ENCODE measurements at regions not wholly inside any gene's neighbourhood (a gene's known extent, or its start where the extent isn't known, plus 50 kb on each side); places are given as distances from the start of the nearest gene placed in this dataset.

- Histone ChIP-seq H3K9me3 (no peaks in the 10 kb centered on the region), H3K4me1 (peaks cover 0 to 30% of the 10 kb centered on the region in 2 donors), H3K36me3 (no peaks in the 10 kb centered on the region), H3K27me3 (no peaks in the 10 kb centered on the region), H3K27ac (no peak overlapping the region), H3K4me3 (no peak overlapping the region)
- DNase-seq (no peak), ATAC-seq (peak; percentile 43)
- intact Hi-C loops (cut with DNase I), result no loop called here
- no peak for TF ChIP-seq CTCF (IDR thresholded peaks at IDR 0.05)
These were observed 99.7 kb upstream of the ENPP6 start for GRCh38 chr4:184317234-184317918.

- ATAC-seq (no peak), DNase-seq (no peak)
- H3K9me3 ChIP-seq, result no peaks in the 10 kb centered on the region
- TF ChIP-seq CTCF (IDR thresholded peaks at IDR 0.05), result no peak
- H3K4me3 ChIP-seq, result no peak overlapping the region
- no peaks in the 10 kb centered on the region for H3K36me3 ChIP-seq
- intact Hi-C loops (cut with DNase I), result no loop called here
- peaks cover 0 to 30% of the 10 kb centered on the region in 2 donors for H3K4me1 ChIP-seq
- H3K27me3 ChIP-seq, result no peaks in the 10 kb centered on the region
- H3K27ac ChIP-seq, result peak overlapping the region in 1 of 2 donors; percentile 57
These were observed 99.1 kb upstream of the ENPP6 start for GRCh38 chr4:184316821-184317220.

DNA sequence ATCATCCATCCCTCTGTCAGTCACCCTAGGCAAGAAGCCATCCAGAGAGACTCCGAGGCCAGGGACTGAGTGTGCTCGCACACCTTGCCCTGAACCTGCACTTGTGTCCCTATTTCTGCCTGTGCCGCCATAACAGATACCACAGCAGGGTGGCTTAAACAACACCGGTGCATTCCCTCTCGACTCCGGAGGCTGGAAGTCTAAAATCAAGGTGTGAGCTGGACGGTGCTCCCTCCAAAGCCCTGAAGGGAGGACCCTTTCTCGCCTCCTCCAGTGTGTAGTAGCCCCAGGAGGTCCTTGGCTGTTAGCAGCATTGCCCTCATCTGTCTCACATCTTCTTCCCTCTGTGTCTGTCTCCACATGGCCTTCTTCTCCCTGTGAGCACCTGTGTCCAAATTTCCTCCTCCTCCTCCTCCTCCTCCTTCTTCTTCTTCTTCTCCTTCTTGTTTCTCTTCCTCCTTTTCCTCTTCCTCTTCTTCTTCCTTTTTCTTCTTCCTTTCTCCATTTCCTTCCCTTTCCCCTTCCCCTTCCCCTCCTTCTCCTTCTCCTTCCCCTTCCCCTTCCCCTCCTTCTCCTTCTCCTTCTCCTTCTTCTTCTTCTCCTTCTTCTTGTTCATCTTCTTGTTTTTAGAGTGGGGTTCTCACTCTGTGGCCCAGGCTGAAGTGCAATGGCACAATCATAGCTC is 98.1 kb upstream of the ENPP6 start:
- ATAC-seq, result no peak
- Histone ChIP-seq H3K27me3 (no peaks in the 10 kb centered on the region), H3K9me3 (no peaks in the 10 kb centered on the region), H3K4me3 (no peak overlapping the region), H3K27ac (peak overlapping the region in 1 of 2 donors; percentile 74), H3K4me1 (peaks cover 0 to 33% of the 10 kb centered on the region in 2 donors), H3K36me3 (no peaks in the 10 kb centered on the region)
- intact Hi-C loops (cut with DNase I), result no loop called here
- no peak for TF ChIP-seq CTCF (IDR thresholded peaks at IDR 0.05)
- DNase-seq, result no peak

- DNase-seq (no peak), ATAC-seq (peak; percentile 51)
- TF ChIP-seq CTCF (IDR thresholded peaks at IDR 0.05), result no peak
- no peaks in the 10 kb centered on the region for H3K27me3 ChIP-seq
- H3K9me3 ChIP-seq, result no peaks in the 10 kb centered on the region
- no peak overlapping the region for H3K4me3 ChIP-seq
- intact Hi-C loops (cut with DNase I), result no loop called here
- H3K4me1 ChIP-seq, result peaks cover 0 to 42% of the 10 kb centered on the region in 2 donors
- peak overlapping the region in 1 of 2 donors; percentile 74 for H3K27ac ChIP-seq
- H3K36me3 ChIP-seq, result no peaks in the 10 kb centered on the region
These were observed 96.3 kb upstream of the ENPP6 start for GRCh38 chr4:184313702-184314659.

Data from left lung (tissue), 4 donors.